ENCODE measurements at regions not wholly inside any gene's neighbourhood (a gene's known extent, or its start where the extent isn't known, plus 50 kb on each side); places are given as distances from the start of the nearest gene placed in this dataset.

DNA sequence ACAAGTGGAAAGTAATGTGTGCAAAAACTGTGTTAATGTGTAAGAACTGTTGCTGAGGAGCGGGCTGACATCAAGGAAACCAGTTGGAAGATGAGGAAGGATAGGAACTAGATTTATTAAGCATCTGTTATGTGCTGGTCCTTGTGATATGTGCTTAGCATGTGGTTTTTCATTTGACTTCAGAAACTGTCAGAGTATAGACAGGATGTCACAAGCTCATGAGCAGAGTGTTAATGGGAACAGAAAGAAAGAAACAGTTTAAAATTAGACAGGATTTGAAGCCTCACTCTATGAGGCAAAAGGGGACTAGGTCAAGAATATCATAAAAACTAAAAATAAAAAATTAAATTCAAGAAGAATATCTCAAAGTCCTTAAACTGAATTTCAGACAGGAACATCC is 270.6 kb upstream of the DPPA4 start:
- H3K4me3 ChIP-seq (ENCODE audit: insufficient read depth in 1 of 2, low read depth in 1 of 2, low read length in 2 of 2): no peak overlapping the region
- H2AFZ ChIP-seq (ENCODE audit: low read depth, low read length): no peak overlapping the region
- no peak overlapping the region for H3K18ac ChIP-seq (ENCODE audit: low read depth in 1 of 2, low read length in 2 of 2)
- no peak overlapping the region for H3K4ac ChIP-seq (ENCODE audit: low read depth in 1 of 2, low read length in 2 of 2)
- H3K4me2 ChIP-seq (ENCODE audit: low read length, poor library complexity, severe bottlenecking): no peak overlapping the region
- no peaks in the 10 kb centered on the region for H3K4me1 ChIP-seq (ENCODE audit: control insufficient read depth, insufficient read depth, low read depth, low read length)
- no peak overlapping the region for H2BK15ac ChIP-seq (ENCODE audit: low read depth, poor library complexity, severe bottlenecking)
- no peak overlapping the region for H2BK5ac ChIP-seq (ENCODE audit: low read depth, low read length, poor library complexity, severe bottlenecking)
- H2BK120ac ChIP-seq (ENCODE audit: low read depth, low read length): no peak overlapping the region
- H3K36me3 ChIP-seq (ENCODE audit: control insufficient read depth in 1 of 2, insufficient read depth in 2 of 2, low read depth in 1 of 2, low read length in 2 of 2): no peaks in the 10 kb centered on the region
- H2BK12ac ChIP-seq (ENCODE audit: low read length in 2 of 2): no peak overlapping the region
- no peak for DNase-seq
- no peaks in the 10 kb centered on the region for H3K9me3 ChIP-seq (ENCODE audit: control insufficient read depth, low read length)
- no peak overlapping the region for H4K91ac ChIP-seq (ENCODE audit: low read length)
- no peak overlapping the region for H4K8ac ChIP-seq (ENCODE audit: low read length)
- H3K9ac ChIP-seq (ENCODE audit: low read length): no peak overlapping the region
- H3K79me1 ChIP-seq (replicated peaks; ENCODE audit: low read length, poor library complexity, severe bottlenecking): no peaks in the 10 kb centered on the region
- H2AK5ac ChIP-seq (ENCODE audit: low read length, severe bottlenecking): no peak overlapping the region
- H3K23ac ChIP-seq (ENCODE audit: low read length in 2 of 2): no peak overlapping the region
- WGBS: 84% methylated on average over 1 of the region's 1 CpG
- H3K14ac ChIP-seq (ENCODE audit: low read length in 2 of 2): no peak overlapping the region
- H3K27me3 ChIP-seq (ENCODE audit: control insufficient read depth in 1 of 2, insufficient read depth in 1 of 2, low read length in 2 of 2): no peaks in the 10 kb centered on the region
- H3K27ac ChIP-seq (ENCODE audit: low read length, poor library complexity, severe bottlenecking): no peak overlapping the region

DNA sequence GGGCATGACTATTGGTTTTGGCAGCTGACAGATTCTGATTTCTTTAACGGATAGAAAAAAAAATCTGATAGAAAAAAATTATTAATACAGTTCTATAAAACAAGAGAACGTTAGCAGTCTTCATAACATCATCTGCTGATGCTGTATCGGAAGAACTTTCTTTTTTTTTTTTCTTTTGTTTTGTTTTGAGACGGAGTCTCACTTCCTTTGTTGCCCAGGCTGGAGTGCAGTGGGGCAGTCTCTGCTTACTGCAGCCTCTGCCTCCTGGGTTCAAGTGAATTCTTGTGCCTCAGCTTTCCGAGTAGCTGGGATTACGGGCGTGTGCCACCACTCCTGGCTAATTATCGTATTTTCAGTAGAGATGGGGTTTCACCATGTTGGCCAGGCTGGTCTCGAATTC is 271.2 kb upstream of the DPPA4 start:
- Histone ChIP-seq H2BK12ac (ENCODE audit: low read length in 2 of 2) (no peak overlapping the region), H3K79me1 (replicated peaks; ENCODE audit: low read length, poor library complexity, severe bottlenecking) (no peaks in the 10 kb centered on the region), H4K8ac (ENCODE audit: low read length) (no peak overlapping the region), H2BK5ac (ENCODE audit: low read depth, low read length, poor library complexity, severe bottlenecking) (no peak overlapping the region), H3K4me2 (ENCODE audit: low read length, poor library complexity, severe bottlenecking) (no peak overlapping the region), H2BK15ac (ENCODE audit: low read depth, poor library complexity, severe bottlenecking) (no peak overlapping the region), H3K4ac (ENCODE audit: low read depth in 1 of 2, low read length in 2 of 2) (no peak overlapping the region), H3K14ac (ENCODE audit: low read length in 2 of 2) (no peak overlapping the region), H3K18ac (ENCODE audit: low read depth in 1 of 2, low read length in 2 of 2) (no peak overlapping the region), H2AFZ (ENCODE audit: low read depth, low read length) (no peak overlapping the region), H3K23ac (ENCODE audit: low read length in 2 of 2) (no peak overlapping the region), H4K91ac (ENCODE audit: low read length) (no peak overlapping the region), H3K27me3 (ENCODE audit: control insufficient read depth in 1 of 2, insufficient read depth in 1 of 2, low read length in 2 of 2) (no peaks in the 10 kb centered on the region), H3K4me1 (ENCODE audit: control insufficient read depth, insufficient read depth, low read depth, low read length) (no peaks in the 10 kb centered on the region), H3K9ac (ENCODE audit: low read length) (no peak overlapping the region), H2AK5ac (ENCODE audit: low read length, severe bottlenecking) (no peak overlapping the region), H3K36me3 (ENCODE audit: control insufficient read depth in 1 of 2, insufficient read depth in 2 of 2, low read depth in 1 of 2, low read length in 2 of 2) (no peaks in the 10 kb centered on the region), H3K27ac (ENCODE audit: low read length, poor library complexity, severe bottlenecking) (no peak overlapping the region), H2BK120ac (ENCODE audit: low read depth, low read length) (no peak overlapping the region), H3K4me3 (ENCODE audit: insufficient read depth in 1 of 2, low read depth in 1 of 2, low read length in 2 of 2) (no peak overlapping the region), H3K9me3 (ENCODE audit: control insufficient read depth, low read length) (no peaks in the 10 kb centered on the region)
- WGBS: 86% methylated on average over 8 of the region's 9 CpGs
- DNase-seq: no peak

DNA sequence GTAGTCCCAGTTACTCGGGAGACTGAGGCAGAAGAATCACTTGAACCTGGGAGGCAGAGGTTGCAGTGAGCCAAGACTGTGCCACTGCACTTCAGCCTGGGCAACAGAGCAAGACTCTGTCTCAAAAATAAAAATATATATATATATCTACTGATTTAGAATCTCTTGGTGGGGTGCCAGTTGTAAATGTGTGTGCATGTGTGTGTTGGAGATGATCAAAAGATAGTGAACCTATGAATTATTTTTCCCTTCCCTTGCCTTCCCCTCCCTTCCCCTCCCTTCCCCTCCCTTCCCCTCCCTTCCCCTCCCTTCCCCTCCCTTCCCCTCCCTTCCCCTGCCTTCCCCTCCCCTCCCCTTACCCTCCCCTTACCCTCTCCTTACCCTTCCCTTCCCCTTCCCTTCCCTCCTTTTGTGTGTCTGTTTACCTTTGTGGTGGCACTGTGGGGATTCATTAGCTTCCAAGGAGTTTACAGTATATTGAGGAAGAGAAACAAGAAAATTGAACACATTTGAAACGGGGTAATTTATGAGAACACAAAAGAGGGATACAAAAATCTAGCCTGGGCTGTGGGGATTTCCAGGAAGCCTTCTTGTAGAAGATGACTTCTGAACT is 281.5 kb upstream of the DPPA4 start:
- no peak overlapping the region for H3K9ac ChIP-seq (ENCODE audit: low read length)
- H3K27me3 ChIP-seq (ENCODE audit: control insufficient read depth in 1 of 2, insufficient read depth in 1 of 2, low read length in 2 of 2): no peaks in the 10 kb centered on the region
- no peaks in the 10 kb centered on the region for H3K79me1 ChIP-seq (replicated peaks; ENCODE audit: low read length, poor library complexity, severe bottlenecking)
- H2AK5ac ChIP-seq (ENCODE audit: low read length, severe bottlenecking): no peak overlapping the region
- H2BK5ac ChIP-seq (ENCODE audit: low read depth, low read length, poor library complexity, severe bottlenecking): no peak overlapping the region
- H3K36me3 ChIP-seq (ENCODE audit: control insufficient read depth in 1 of 2, insufficient read depth in 2 of 2, low read depth in 1 of 2, low read length in 2 of 2): no peaks in the 10 kb centered on the region
- H2BK15ac ChIP-seq (ENCODE audit: low read depth, poor library complexity, severe bottlenecking): no peak overlapping the region
- no peak for DNase-seq
- H2AFZ ChIP-seq (ENCODE audit: low read depth, low read length): no peak overlapping the region
- no peak overlapping the region for H3K23ac ChIP-seq (ENCODE audit: low read length in 2 of 2)
- no peaks in the 10 kb centered on the region for H3K4me1 ChIP-seq (ENCODE audit: control insufficient read depth, insufficient read depth, low read depth, low read length)
- 71% methylated on average over 2 of the region's 2 CpGs for WGBS
- no peak overlapping the region for H3K4me2 ChIP-seq (ENCODE audit: low read length, poor library complexity, severe bottlenecking)
- no peak overlapping the region for H3K18ac ChIP-seq (ENCODE audit: low read depth in 1 of 2, low read length in 2 of 2)
- H3K4ac ChIP-seq (ENCODE audit: low read depth in 1 of 2, low read length in 2 of 2): no peak overlapping the region
- H2BK120ac ChIP-seq (ENCODE audit: low read depth, low read length): no peak overlapping the region
- no peaks in the 10 kb centered on the region for H3K9me3 ChIP-seq (ENCODE audit: control insufficient read depth, low read length)
- no peak overlapping the region for H3K27ac ChIP-seq (ENCODE audit: low read length, poor library complexity, severe bottlenecking)
- no peak overlapping the region for H3K14ac ChIP-seq (ENCODE audit: low read length in 2 of 2)
- H3K4me3 ChIP-seq (ENCODE audit: insufficient read depth in 1 of 2, low read depth in 1 of 2, low read length in 2 of 2): no peak overlapping the region
- H4K91ac ChIP-seq (ENCODE audit: low read length): no peak overlapping the region
- no peak overlapping the region for H2BK12ac ChIP-seq (ENCODE audit: low read length in 2 of 2)
- H4K8ac ChIP-seq (ENCODE audit: low read length): no peak overlapping the region

DNA sequence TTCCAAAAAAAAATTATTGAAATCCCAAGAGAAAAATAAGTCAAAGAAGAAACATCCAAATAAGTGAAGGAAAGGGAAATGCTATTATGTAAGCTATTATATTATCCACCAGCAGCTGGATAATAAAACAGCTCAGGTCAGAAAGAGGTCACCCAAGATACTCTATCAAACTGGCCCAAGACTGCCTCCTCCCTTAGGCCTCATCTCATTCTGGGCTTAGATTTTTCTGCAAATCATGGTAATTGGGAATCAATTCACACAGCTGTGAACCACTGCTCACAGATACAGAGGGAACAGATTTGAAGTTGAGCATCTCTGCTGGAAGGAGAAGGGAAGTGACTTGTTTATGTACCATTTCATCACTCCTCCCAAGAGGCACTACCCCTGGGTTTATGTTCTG is 294.6 kb upstream of the DPPA4 start:
- Histone ChIP-seq H2BK12ac (ENCODE audit: low read length in 2 of 2) (no peak overlapping the region), H2BK5ac (ENCODE audit: low read depth, low read length, poor library complexity, severe bottlenecking) (no peak overlapping the region)
- no peak for DNase-seq

More for the DNA sequence above, 294.6 kb upstream of the DPPA4 start:
- no peak overlapping the region for H2AFZ ChIP-seq (ENCODE audit: low read depth, low read length)
- no peak overlapping the region for H3K4me2 ChIP-seq (ENCODE audit: low read length, poor library complexity, severe bottlenecking)
- H3K23ac ChIP-seq (ENCODE audit: low read length in 2 of 2): no peak overlapping the region
- no peaks in the 10 kb centered on the region for H3K36me3 ChIP-seq (ENCODE audit: control insufficient read depth in 1 of 2, insufficient read depth in 2 of 2, low read depth in 1 of 2, low read length in 2 of 2)
- H3K4me1 ChIP-seq (ENCODE audit: control insufficient read depth, insufficient read depth, low read depth, low read length): no peaks in the 10 kb centered on the region
- no peak overlapping the region for H2AK5ac ChIP-seq (ENCODE audit: low read length, severe bottlenecking)
- no peak overlapping the region for H3K4ac ChIP-seq (ENCODE audit: low read depth in 1 of 2, low read length in 2 of 2)
- H3K27me3 ChIP-seq (ENCODE audit: control insufficient read depth in 1 of 2, insufficient read depth in 1 of 2, low read length in 2 of 2): no peaks in the 10 kb centered on the region
- H3K9ac ChIP-seq (ENCODE audit: low read length): no peak overlapping the region
- no peaks in the 10 kb centered on the region for H3K79me1 ChIP-seq (replicated peaks; ENCODE audit: low read length, poor library complexity, severe bottlenecking)
- no peak overlapping the region for H4K91ac ChIP-seq (ENCODE audit: low read length)
- H2BK120ac ChIP-seq (ENCODE audit: low read depth, low read length): no peak overlapping the region
- H3K9me3 ChIP-seq (ENCODE audit: control insufficient read depth, low read length): no peaks in the 10 kb centered on the region
- no peak overlapping the region for H3K4me3 ChIP-seq (ENCODE audit: insufficient read depth in 1 of 2, low read depth in 1 of 2, low read length in 2 of 2)
- no peak overlapping the region for H4K8ac ChIP-seq (ENCODE audit: low read length)
- no peak overlapping the region for H3K18ac ChIP-seq (ENCODE audit: low read depth in 1 of 2, low read length in 2 of 2)
- no peak overlapping the region for H2BK15ac ChIP-seq (ENCODE audit: low read depth, poor library complexity, severe bottlenecking)
- no peak overlapping the region for H3K27ac ChIP-seq (ENCODE audit: low read length, poor library complexity, severe bottlenecking)
- no peak overlapping the region for H3K14ac ChIP-seq (ENCODE audit: low read length in 2 of 2)

All from mesenchymal stem cell (in vitro differentiated cells and primary cell).